Lower lobe of right lung (tissue), 2 donors: ENCODE measurements at regions not wholly inside any gene's neighbourhood (a gene's known extent, or its start where the extent isn't known, plus 50 kb on each side); places are given as distances from the start of the nearest gene placed in this dataset.
"Not testable (repeated sequence)": the region's sequence is repeated elsewhere in the genome, so short reads cannot be mapped to it uniquely, and the experiment has no call there.

Source experiments
- ATAC-seq, 2 donors: fragments of 200-7000 bp; cut with Tn5 transposase; one replicate each; pipeline ENCODE4 v1.9.1; 2020 to 2022; ENCODE audit warnings: mild to moderate bottlenecking in 2 of 2, moderate library complexity in 2 of 2
- DNase-seq: peaks from one replicate; pipeline ENCODE4 v3.0.0-alpha.2; 2020
- H3K27ac ChIP-seq: fragments of 200-600 bp; one replicate; pipeline ENCODE4 v1.8.0; 2022
- H3K27me3 ChIP-seq: fragments of 200-600 bp; one replicate; pipeline ENCODE4 v1.8.0; 2022; ENCODE audit warnings: low read depth
- H3K36me3 ChIP-seq: fragments of 200-600 bp; one replicate; pipeline ENCODE4 v1.8.0; 2022; ENCODE audit warnings: mild to moderate bottlenecking
- H3K4me1 ChIP-seq: fragments of 200-600 bp; one replicate; pipeline ENCODE4 v1.8.0; 2022
- H3K4me3 ChIP-seq: fragments of 200-600 bp; one replicate; pipeline ENCODE4 v1.8.0; 2022; ENCODE audit warnings: mild to moderate bottlenecking
- H3K9me3 ChIP-seq: fragments of 200-600 bp; one replicate; pipeline ENCODE4 v1.8.0; 2022
- CTCF ChIP-seq: fragments of 200-600 bp; IDR thresholded peaks from one replicate; pipeline ENCODE4 v1.8.0; 2022; ENCODE audit warnings: antibody characterized with exemption, mild to moderate bottlenecking
- intact Hi-C: fragments of 100-400 bp; cut with DNase I; formaldehyde crosslinking; loops from one replicate; pipeline ENCODE4 v1.11.0; 2022
- donor health status: DM: no; HTN: yes; CAD: no; lungs with severe emphysema.

- TF ChIP-seq CTCF, result no peak
- Histone ChIP-seq H3K4me1 (no peaks in the 10 kb centered on the region), H3K36me3 (no peaks in the 10 kb centered on the region), H3K4me3 (no peak overlapping the region), H3K27me3 (no peaks in the 10 kb centered on the region), H3K9me3 (no peaks in the 10 kb centered on the region), H3K27ac (no peak overlapping the region)
- DNase-seq (no peak), ATAC-seq (peak; percentile 42 to 45)
- intact Hi-C loops, result no loop called here
These were observed 123.5 kb downstream of the LIPG start for GRCh38 chr18:49685231-49685942.

- not testable (repeated sequence) for H3K36me3 ChIP-seq
These were observed 120.9 kb downstream of the LIPG start for GRCh38 chr18:49682803-49683190.

GRCh38 chr18:49682173-49682802 is 120.4 kb downstream of the LIPG start:
- no peak for ATAC-seq
- no peaks in the 10 kb centered on the region for H3K4me1 ChIP-seq
- no peaks in the 10 kb centered on the region for H3K9me3 ChIP-seq
- no peak overlapping the region for H3K4me3 ChIP-seq
- DNase-seq, result no peak
- intact Hi-C loops, result no loop called here
- H3K36me3 ChIP-seq, result no peaks in the 10 kb centered on the region
- no peak for TF ChIP-seq CTCF
- H3K27ac ChIP-seq, result no peak overlapping the region
- H3K27me3 ChIP-seq, result no peaks in the 10 kb centered on the region

More at GRCh38 chr18:49682803-49683190, 120.9 kb downstream of the LIPG start:
- H3K9me3 ChIP-seq, DNase-seq, H3K4me3 ChIP-seq, intact Hi-C loops, H3K27me3 ChIP-seq, H3K27ac ChIP-seq, ATAC-seq, H3K4me1 ChIP-seq: not testable (repeated sequence)

- Histone ChIP-seq H3K9me3 (no peaks in the 10 kb centered on the region), H3K27ac (no peak overlapping the region), H3K27me3 (no peaks in the 10 kb centered on the region), H3K36me3 (no peaks in the 10 kb centered on the region), H3K4me3 (no peak overlapping the region), H3K4me1 (no peaks in the 10 kb centered on the region)
- ATAC-seq, result no peak
- intact Hi-C loops, result no loop called here
- TF ChIP-seq CTCF, result no peak
- DNase-seq, result no peak
These were observed 119.5 kb downstream of the LIPG start for GRCh38 chr18:49681387-49681786.

- no peaks in the 10 kb centered on the region for H3K36me3 ChIP-seq
- H3K9me3 ChIP-seq, result no peaks in the 10 kb centered on the region
- H3K4me1 ChIP-seq, result no peaks in the 10 kb centered on the region
- no peak overlapping the region for H3K27ac ChIP-seq
- DNase-seq, result no peak
- no peaks in the 10 kb centered on the region for H3K27me3 ChIP-seq
- no peak for TF ChIP-seq CTCF
- no peak for ATAC-seq
- intact Hi-C loops, result no loop called here
- no peak overlapping the region for H3K4me3 ChIP-seq
These were observed 116.6 kb downstream of the LIPG start for GRCh38 chr18:49678440-49678839.

GRCh38 chr18:49677762-49678413 is 116.0 kb downstream of the LIPG start:
- H3K4me1 ChIP-seq, result no peaks in the 10 kb centered on the region
- no peaks in the 10 kb centered on the region for H3K9me3 ChIP-seq
- no peak for TF ChIP-seq CTCF
- DNase-seq, result no peak
- H3K27me3 ChIP-seq, result no peaks in the 10 kb centered on the region
- intact Hi-C loops, result no loop called here
- no peak for ATAC-seq
- no peak overlapping the region for H3K27ac ChIP-seq
- H3K4me3 ChIP-seq, result no peak overlapping the region
- no peaks in the 10 kb centered on the region for H3K36me3 ChIP-seq
